ENCODE measurements at regions not wholly inside any gene's neighbourhood (a gene's known extent, or its start where the extent isn't known, plus 50 kb on each side); places are given as distances from the start of the nearest gene placed in this dataset.

DNA sequence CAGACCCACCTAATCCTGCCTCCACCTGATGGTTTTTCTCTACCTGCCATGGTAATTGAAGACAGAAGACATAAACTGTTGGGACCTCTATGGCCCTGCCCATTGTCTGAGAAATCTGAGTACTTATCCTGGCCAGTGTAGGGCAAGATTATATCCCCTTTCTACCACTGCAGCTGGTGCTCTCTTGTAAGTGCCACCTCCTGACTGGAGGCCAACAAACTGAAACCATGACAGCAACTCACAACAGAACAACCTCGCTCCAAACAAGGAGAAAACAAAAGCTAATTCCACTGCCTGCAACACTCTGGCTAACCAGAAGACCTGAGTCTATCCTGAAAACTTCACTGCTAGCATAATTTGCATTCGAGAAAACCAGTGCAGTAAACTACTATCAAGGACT, 82.9 kb downstream of the CLDN1 start:
- Histone ChIP-seq H3K27me3 (ENCODE audit: insufficient read depth, poor library complexity, severe bottlenecking) (no peaks in the 10 kb centered on the region), H3K27ac (replicated peaks) (no peak overlapping the region), H3K4me3 (replicated peaks; ENCODE audit: insufficient read depth, low read length) (no peak overlapping the region)
- DNase-seq (ENCODE audit: low read depth in 1 of 2, low spot score in 1 of 2), result no peak
- TF ChIP-seq CTCF (IDR thresholded peaks at IDR 0.05; ENCODE audit: insufficient read depth, low read length) (no peak), SPI1 (IDR thresholded peaks at IDR 0.05; ENCODE audit: borderline replicate concordance, low read depth) (no peak), GABPA (IDR thresholded peaks at IDR 0.05; ENCODE audit: low read depth) (no peak), REST (IDR thresholded peaks at IDR 0.05; ENCODE audit: insufficient replicate concordance, low read depth) (no peak), POLR2AphosphoS5 (IDR thresholded peaks at IDR 0.05; ENCODE audit: low read depth) (no peak)

DNA sequence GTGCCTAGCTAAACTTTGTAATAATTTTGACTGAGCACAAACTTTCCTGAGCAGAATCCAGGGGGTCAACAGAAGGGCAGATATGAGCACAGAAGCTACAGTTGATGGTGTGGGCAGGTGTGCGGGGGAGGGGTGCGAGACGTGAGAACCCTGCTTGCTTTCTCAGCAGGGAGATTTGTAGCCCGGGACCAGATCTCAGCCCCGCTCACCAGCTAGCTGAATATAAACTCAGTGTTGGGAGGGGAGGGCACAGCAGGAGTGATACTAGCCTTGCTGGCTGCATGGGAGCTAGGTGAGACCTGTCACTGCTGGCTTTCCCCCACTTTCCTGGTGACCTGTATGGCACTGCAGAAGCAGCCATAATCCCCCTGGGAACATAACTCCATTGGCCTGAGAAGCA, 83.4 kb downstream of the CLDN1 start:
- no peak for DNase-seq (ENCODE audit: low read depth in 1 of 2, low spot score in 1 of 2)
- H3K27me3 ChIP-seq (ENCODE audit: insufficient read depth, poor library complexity, severe bottlenecking), result no peaks in the 10 kb centered on the region
- no peak for TF ChIP-seq GABPA (IDR thresholded peaks at IDR 0.05; ENCODE audit: low read depth)
- TF ChIP-seq REST (IDR thresholded peaks at IDR 0.05; ENCODE audit: insufficient replicate concordance, low read depth), result no peak
- TF ChIP-seq CTCF (IDR thresholded peaks at IDR 0.05; ENCODE audit: insufficient read depth, low read length), result no peak
- no peak for TF ChIP-seq SPI1 (IDR thresholded peaks at IDR 0.05; ENCODE audit: borderline replicate concordance, low read depth)
- TF ChIP-seq POLR2AphosphoS5 (IDR thresholded peaks at IDR 0.05; ENCODE audit: low read depth), result no peak
- no peak overlapping the region for H3K27ac ChIP-seq (replicated peaks)
- no peak overlapping the region for H3K4me3 ChIP-seq (replicated peaks; ENCODE audit: insufficient read depth, low read length)

DNA sequence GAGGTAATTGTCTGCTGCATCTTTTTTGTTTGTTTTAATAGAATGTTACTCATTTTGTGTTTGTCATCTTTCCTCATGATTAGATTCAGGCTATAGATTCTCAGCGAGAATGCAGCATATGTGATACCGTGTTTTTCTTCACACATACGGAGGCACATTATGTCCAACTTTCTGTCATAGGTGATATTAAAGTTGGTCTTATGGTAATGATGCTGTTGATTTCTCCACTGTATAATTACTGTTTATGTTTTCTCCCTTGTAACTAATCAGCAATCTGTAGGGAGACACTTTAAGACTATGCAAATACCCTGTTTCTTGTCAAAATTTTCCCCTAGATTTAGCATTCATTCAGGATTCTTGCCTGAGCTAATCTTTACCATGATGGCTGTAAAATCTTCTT, 87.6 kb downstream of the CLDN1 start:
- Histone ChIP-seq H3K27me3 (ENCODE audit: insufficient read depth, poor library complexity, severe bottlenecking) (no peaks in the 10 kb centered on the region), H3K4me3 (replicated peaks; ENCODE audit: insufficient read depth, low read length) (no peak overlapping the region), H3K27ac (replicated peaks) (no peak overlapping the region)
- no peak for TF ChIP-seq POLR2AphosphoS5 (IDR thresholded peaks at IDR 0.05; ENCODE audit: low read depth)
- no peak for TF ChIP-seq GABPA (IDR thresholded peaks at IDR 0.05; ENCODE audit: low read depth)
- no peak for TF ChIP-seq CTCF (IDR thresholded peaks at IDR 0.05; ENCODE audit: insufficient read depth, low read length)
- no peak for TF ChIP-seq REST (IDR thresholded peaks at IDR 0.05; ENCODE audit: insufficient replicate concordance, low read depth)
- no peak for TF ChIP-seq SPI1 (IDR thresholded peaks at IDR 0.05; ENCODE audit: borderline replicate concordance, low read depth)
- no peak for DNase-seq (ENCODE audit: low read depth in 1 of 2, low spot score in 1 of 2)

Measured in HL-60 (cell line).